NCI-H1092 treated with DMSO at 0.1 percent for 48 hours (cell line): ENCODE measurements at regions not wholly inside any gene's neighbourhood (a gene's known extent, or its start where the extent isn't known, plus 50 kb on each side); places are given as distances from the start of the nearest gene placed in this dataset.
"Not testable (repeated sequence)": the region's sequence is repeated elsewhere in the genome, so short reads cannot be mapped to it uniquely, and the experiment has no call there.

ENCODE experiments used
- DNase-seq: peaks from one replicate; lab custom pipeline; 2025; lab: John Stamatoyannopoulos, UW

DNA sequence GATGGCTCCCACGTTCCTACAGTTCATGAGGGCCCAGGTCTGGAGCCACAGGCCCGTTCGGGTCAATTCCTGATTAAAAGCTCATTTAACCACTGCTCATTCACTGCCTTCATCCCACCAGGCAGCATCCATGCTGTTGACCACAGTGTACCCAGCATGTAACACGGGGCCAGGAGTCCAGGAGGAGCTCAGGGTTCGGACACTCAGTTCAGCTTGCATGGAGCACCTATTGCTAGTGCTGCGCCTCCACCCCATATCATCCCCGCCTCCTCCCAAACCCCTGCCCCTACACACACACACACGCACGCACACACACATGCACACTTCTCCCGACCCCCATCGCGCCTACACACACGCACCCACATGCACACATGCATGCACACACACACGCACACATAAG lies 72.9 kb upstream of the SNTG2 start:
- no peak for DNase-seq

DNA sequence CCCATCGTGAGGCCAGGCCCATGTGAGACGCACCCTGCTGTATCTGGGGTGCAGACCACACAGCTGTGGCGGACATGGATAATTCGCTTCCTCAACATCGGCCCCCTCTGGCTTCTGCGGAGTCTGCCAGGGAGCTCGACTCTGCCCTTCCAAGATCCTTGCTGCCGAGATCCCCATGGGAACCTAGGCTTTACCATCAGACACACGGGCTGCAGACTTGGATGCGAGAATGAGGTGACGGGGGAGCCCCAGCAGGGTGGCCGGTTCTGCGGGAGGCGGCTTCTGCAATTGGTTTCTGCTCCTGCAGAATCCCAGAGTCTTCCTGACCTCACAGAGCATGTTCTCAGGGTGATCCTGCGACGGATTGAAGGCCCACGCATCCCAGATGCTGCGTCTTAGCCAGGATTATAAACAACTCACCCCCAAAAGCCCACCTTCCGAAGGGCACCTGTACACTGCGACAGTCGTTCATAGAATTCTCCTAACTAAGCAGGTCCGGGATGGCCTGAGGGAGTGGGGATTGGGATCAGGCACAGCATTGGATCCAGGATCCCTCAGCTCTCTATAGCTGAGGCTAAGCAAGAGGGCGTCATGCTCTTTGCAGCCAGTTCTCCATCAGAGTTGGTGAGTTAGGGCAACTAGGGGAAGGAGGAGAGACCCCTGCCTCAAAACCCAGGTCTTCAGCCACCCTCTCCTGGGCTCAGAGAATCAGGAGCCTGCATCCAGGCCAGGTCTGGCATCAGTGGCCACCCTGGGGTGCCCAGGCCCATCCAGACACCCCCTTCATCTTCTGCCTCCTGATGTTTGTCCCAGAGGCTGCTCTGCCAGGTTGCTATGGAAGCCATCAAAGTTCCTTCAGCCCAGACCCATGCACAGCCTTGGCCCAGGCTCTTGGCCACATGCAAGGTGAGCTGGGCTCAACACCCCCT lies 74.7 kb upstream of the SNTG2 start:
- no peak for DNase-seq

DNA sequence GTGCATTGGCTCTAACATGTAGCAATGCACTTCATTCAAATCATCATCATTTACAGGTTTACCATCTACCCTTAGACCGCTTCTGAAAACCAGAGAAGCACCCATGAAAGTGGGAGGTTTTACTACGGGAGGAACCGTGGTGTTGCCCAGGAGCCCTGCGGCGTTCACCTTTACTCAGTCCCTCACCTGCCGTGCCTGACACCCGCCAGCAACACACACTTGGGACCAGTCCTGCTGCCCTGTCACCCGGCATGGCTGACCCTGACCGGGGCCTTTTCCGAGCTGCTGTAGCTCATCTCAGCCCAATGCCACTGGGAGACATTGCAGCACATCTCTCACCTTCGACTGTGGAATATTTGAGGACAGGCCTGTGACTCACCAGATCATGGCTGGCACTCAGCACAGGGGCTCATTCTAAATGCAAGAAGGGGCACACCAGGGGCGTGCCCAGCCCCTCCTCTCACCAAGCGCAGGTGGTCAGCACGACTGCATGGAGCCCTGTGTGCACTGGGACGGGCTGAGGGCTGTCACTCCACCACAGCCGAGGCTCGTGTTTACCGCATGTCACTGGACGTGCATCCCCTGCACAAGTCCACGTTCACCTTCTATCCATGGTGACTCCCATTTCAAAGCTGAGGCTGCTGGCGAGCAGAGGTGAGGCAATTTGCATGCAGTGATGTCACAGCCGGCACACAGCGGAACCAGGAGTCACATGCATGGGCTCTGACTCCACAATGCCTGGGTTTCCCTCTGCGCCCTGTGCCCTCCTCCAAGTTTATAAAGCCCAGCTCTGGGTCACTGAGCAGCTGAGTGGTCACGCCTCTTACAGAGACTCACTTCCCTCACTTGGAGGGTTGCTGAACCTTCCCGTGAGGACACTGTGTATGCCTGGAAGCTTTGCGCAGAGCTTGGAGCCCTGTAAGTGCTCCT lies 76.7 kb upstream of the SNTG2 start:
- no peak for DNase-seq

DNA sequence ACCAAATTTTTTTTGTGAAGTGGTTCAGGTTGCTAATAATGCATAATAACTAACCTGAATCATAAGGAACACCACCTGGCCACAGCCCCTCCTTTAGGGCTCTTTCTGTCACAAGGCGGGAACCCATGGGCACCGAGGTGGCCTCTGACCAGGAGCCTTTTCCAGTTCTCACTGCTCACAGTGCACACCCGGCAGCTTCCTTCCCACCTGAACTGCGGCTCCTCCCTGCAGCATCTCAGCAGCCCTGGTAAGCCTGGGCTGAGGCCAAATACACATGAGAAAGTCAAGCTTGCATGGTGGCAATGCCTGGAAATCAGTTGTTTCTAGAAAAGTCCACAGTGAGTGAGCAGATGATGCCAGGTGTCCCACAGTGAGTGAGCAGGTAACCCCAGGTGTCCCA lies 77.6 kb upstream of the SNTG2 start:
- DNase-seq, result no peak

DNA sequence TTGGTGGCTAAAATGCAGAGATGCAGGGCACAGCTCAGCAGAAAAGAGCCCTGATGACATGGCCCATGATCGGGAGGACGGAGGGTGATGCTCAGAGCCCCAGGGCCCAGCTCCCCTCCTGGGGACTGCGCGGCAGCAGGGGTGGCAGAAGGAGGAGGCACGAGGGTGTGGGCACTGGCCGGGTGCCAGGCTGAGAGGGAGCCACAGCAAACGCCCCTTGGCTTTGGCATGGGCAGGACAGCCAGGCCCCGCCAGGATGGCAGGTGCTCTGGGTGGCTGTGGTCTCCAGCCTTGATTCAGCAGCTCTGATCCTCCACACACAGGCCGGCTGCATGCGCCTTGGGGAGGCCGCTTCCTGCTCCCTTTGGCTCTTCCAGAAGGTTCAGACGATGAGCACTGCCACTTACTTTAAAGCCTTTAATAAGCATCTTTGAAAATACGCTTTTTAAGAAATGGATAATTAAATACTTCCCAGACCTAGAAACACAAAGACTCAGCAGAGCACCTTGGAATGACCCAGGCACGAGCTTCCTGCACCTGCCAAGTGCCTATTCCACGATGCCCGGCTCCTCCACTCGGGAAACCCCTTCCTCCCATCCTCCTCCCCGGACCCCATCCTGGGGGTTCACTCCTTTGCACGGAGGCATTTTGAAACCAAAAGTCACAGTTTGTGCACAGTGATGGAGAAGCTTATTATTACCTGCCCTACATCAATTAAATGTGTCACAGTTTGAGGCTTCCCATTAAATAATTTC lies 78.5 kb upstream of the SNTG2 start:
- no peak for DNase-seq

DNA sequence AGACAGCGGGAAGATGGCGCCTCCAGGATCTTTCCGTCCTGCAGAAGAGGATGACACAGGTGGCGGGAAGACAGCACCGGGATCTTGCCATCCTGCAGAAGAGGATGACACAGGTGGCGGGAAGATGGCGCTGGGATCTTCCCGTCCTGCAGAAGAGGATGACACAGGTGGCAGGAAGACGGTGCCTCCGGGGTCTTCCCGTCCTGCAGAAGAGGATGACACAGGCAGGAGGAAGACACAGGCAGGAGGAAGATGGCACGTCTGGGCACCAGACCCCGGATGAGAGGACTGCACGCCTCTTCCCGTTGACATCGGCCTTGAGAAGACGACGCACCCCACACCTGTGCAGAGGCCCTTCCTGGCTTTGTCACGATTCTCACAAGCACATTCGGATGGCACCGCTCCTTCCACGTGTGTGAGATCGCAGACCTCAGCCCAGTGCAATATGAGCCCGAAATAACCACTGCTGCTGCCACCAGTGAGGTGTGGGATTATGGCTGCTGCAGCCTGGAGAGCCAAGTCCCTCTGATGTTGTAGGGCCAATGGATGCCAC lies 79.4 kb upstream of the SNTG2 start:
- no peak for DNase-seq

DNA sequence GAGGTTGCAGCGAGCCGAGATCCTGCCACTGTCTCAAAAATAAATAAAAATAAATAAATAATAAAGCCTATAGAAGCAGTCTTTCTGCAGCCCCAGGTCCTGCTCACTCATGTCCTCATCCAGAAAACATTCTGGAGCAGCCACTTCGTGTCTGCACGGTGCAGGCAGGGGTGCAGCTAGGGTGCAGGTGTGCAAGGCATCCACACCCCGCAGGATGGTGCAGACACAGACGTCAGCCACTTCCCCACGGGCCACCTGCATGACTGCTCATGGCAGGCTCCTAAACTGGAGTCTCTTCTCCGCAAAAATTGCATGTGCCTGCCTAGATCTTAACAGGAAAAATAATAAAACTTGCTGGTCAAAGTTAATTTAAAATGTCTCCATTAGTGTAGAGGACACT lies 80.2 kb upstream of the SNTG2 start:
- DNase-seq, result no peak

DNA sequence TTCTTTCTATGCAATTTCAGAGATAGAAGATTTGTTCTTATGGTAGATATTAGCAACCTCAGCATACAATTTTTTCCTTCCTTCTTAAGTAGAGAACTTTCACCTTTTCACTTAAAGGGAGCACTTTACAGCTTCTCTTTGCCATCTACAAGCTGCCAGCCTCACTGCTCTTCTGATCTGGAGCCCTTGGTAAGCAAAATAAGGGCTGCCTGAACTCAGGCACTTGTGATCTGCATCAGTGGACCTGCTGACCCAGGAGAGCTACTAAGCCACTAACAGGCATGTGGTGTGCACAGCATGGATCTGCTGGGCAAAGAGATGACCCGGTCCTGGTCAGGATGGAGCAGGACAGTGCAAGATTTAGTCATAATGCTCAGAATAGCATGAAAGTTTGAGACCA lies 80.8 kb upstream of the SNTG2 start:
- no peak for DNase-seq

DNA sequence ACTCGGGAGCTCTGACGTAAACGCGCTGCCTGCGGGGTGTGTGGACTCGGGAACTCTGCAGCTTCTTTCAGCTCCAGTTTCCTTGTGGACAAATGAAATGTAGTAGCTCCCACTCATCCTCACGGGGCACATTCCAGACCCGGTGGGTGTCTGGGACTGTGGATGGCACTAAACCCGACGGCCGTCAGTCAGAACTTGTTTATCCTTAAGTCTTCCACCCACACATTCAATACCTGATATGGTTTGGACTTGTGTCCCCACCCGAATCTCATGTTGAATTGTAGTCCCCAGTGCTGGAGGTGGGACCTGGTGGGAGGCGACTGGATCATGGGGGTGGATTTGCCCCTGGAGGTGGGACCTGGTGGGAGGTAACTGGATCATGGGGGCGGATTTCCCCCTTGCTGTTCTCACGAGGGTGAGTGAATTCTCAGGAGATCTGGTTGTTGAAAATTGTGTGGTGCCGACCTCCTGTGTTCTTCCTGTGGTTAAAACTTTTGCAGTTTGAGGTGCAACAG lies 81.2 kb upstream of the SNTG2 start:
- no peak for DNase-seq

DNA sequence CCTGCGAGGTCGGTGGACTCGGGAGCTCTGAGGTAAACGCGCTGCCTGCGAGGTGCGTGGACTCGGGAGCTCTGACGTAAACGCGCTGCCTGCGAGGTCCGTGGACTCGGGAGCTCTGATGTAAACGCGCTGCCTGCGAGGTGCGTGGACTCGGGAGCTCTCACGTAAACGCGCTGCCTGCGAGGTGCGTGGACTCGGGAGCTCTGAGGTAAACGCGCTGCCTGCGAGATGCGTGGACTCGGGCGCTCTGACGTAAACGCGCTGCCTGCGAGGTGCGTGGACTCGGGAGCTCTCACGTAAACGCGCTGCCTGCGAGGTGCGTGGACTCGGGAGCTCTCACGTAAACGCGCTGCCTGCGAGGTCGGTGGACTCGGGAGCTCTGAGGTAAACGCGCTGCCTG lies 81.8 kb upstream of the SNTG2 start:
- DNase-seq, result not testable (repeated sequence)

DNA sequence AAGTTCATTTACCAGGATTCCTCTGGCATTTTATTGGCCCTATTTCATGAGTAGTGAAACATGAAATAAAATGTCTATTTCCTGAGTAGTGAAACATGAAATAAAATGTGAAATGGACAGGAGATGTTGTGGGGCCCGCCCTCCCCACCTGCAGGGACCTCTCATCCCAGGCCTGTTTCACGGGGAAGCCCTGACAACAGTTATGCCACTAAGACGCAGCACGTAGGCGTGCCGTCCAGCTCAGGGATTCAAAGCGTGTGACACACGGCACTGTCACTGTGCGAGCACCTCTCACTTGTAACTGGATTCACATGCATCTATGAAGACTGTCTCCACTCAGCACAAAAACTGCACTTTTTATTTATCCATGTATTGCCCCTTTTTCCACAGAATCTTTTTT lies 83.4 kb upstream of the SNTG2 start:
- DNase-seq, result no peak

DNA sequence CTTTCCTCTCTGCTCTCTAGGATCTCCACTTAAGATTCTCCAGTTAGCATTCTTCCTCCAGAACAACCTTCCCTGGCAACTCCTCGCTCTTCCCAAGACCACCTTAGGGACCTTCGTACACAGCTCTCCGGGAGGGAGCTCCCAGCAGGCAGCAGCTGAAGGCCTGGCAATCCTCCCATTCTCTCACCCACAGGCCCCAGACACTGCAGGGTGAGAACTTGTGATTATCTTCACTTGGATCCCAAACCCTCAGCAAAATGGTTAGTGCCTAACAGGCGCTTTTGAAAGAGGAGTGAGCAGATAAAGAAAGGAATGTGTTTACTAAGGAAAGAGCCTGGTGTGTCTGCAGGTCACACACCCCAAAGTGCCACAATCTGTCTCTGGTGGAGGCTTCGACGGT lies 83.8 kb upstream of the SNTG2 start:
- no peak for DNase-seq

DNA sequence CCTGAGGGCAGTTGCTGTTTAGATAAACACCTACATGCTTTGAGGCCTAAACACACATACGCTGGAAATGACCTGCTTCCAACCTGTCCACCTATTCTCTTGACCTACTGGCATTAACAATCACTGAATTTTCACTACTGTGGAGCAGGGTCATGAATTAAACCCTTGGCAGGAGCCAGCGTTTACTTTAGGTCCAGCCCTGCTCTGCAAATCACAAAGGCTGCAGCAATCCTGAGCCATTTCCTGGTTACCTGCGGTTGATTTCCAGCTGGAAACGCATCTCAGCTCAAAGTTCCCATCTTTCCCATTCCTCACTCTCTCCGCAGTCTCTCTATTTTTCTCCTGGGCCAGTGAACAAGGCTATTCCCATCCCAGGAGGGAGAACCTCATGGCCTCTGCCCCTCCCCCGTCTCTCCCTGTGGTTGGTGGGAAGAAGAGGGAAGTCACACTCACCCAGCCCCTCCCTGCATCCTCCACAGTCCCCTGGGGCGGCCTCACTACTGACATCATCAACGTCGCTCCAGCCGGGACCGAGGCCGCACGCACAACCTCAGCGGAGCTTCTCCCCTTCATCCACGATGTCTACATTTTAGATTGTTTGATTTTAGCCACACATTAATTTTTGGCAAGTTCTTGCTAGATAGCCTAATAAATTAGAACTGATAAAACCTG lies 84.5 kb upstream of the SNTG2 start:
- peak; percentile 2 for DNase-seq

DNA sequence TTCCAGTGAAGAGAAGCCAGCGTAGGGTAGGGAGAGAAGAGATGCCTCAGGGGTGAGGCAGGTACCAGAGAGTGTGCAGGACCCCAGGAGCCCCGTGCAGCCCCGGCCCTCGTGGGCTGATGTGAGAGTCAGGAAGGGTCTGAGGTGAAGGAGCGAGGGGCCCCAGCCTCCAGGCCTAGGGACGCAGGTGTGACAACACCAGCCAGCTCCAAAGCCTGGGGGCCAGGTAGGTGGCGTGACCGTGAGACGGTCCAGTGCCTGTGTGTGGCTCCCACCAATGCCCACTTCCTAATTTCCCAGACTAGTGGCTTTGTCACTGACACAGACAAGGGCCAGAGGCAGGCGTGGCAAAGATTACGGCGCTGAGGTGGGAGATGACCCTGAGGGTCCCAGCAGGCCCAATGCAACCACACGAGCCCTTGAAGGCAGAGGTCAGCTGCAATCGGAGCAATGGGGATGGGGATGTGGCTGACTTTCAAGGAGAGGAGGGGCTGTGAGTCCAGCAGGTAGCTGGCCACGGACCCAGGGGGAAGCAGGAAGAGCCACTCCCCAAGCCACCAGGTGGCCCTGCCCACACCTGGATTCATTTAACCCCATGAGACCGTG lies 86.0 kb upstream of the SNTG2 start:
- no peak for DNase-seq

DNA sequence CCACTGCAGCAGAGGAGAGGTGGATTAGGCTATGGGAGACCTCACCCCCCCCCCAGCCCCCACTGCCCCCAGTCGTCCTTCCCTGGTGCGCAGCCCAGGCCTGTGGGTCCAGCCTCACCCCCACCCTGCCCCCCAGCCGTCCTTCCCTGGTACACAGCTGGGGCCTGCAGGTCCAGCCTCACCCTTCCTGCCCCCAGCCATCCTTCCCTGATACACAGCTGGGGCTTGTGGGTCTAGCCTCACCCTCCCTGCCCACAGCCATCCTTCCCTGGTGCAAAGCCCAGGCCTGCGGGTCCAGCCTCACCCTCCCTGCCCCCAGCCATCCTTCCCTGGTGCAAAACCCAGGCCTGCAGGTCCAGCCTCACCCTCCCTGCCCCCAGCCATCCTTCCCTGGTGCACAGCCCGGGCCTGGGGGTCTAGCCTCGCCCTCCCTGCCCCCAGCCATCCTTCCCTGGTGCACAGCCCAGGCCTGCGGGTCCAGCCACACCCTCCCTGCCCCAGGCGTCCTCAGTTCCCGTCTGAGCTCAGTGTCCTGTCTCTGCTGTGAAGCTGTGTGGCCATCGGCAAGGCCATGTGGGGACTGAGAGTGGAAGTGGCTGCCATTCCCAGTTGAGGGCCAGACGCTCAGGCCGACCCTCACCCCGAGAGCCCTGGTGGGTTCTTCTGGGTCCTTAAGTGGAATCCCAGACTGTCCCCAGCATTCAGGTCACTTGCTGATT lies 86.8 kb upstream of the SNTG2 start:
- no peak for DNase-seq

DNA sequence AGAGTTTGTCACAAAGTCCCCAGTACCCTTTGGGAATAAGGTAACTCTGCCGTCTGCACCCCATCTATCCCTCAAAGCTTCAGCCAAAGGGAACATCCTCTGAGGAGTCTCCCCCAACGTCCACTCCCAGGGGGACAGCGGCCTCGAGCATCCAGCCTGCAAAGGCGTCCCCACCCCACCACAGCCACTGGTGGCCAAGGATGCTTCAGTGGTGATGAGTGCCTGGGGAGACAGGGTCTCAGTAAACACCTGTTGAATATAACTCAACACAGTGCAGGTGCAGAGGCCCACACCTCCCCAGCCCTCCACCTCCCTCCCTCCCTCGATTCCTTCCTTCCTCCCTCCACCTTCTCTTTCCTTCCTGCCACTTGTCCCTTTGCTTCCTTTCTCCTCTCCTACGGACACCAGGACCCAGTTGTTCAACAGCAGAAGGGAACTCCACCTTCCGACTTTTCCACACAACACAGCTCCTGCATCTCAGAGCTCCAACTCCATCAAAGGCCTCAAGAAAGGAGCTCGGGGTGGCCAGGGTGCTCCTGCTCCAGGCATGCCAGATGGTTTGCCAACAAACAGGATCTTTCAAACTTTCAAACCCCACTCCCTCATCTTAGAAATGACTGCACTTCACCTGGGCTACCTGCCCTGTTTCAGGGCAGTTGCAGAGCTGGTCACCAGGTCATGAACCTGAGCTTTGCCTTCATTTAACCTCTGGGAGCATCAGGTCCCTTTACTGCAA lies 87.8 kb upstream of the SNTG2 start:
- DNase-seq, result no peak

DNA sequence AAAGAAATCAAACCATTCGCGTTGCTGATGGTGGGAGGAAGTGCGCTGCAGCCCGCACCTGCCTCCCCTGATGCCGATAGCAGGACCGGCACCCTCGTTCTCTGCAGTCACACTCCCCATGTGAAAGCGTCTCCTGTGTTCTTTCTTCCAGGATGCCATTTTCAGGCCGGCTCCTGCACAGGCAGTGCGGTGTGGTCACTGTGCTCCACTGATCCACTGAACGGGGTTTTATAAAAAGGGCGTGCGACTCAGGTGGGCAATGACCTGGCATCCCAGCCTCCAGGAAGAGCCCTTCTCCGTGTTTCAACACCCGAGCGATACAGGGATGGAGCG lies 88.3 kb upstream of the SNTG2 start:
- no peak for DNase-seq

DNA sequence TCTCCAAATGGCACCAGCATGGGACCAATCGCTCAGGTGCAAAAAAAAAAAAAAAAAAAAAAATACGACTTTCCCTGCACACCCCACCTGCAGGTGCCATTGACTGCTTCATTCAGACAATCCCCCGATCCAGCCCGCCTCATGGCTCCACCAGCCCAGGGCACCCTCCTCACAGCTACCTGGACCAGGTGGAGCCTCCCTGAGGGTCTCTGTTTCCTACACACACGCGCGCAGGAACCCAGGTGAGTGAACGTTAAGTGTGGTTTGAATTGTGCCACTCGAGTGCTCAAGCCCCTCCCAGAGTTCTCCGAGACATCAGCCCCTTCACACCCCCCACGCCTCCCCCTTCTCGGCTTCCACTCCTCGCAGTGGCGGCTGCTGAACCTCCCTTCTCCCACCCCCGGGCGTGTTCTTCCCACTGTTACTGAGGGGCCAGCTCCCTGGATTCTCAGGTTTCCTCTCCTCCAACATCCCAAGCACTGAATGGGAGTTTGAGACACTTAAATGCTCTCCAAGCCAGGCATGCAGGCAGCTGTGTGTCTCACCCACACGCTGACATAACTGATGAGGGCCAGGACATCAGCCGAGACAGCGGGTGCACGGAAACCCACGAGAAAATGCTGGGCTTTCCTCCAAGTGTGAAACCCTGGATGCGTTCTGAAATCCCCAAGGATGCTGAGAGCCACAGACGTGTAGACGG lies 88.8 kb upstream of the SNTG2 start:
- DNase-seq, result peak; percentile 3
